Kidney glomerular epithelial cell (primary cell): ENCODE measurements at regions not wholly inside any gene's neighbourhood (a gene's known extent, or its start where the extent isn't known, plus 50 kb on each side); places are given as distances from the start of the nearest gene placed in this dataset.
"Not testable (repeated sequence)": the region's sequence is repeated elsewhere in the genome, so short reads cannot be mapped to it uniquely, and the experiment has no call there.

Experiments
- DNase-seq: peaks from one replicate; lab custom pipeline; 2025; lab: John Stamatoyannopoulos, UW

GRCh38 chrY:9118704-9119103 lies 218.6 kb upstream of the TSPY4 start:
- no peak for DNase-seq

DNA sequence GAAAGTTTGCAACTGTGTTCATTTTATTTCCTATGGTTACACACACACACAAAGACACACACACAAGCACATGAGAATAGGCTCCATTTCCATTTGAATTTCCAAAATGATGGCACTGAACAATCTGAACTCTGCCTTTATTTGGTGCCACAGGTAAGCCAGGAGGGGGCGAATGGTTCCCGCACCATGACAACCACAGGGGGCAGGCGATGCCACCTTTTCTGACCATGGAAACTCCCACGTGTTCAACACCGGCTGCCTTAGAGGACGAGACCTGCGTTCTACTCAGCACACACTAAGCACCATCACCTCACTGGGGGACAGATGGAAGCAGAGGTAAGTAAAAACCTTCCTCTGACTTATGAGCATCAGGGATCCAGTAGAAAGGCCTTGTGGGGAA lies 212.6 kb upstream of the TSPY4 start:
- no peak for DNase-seq

DNA sequence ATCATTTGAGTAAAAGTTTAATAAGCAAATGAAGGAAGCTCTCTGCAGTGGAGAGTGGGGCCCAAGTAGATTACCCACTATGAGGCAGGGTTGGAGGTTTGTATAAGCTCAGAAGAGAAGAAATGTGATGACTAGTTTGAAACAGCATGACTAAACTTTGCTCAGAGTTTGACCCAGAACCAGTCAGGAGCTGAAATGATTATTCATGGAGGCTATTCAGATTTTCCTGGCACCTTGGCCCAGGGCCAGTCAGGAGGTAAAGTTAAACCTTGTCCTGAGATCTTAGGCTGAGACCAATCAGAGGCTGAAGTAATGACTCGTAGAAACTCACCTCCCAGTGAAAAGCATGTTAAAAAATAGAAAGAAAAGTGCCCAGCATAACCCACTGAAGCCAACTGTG lies 210.7 kb upstream of the TSPY4 start:
- peak; percentile 44 for DNase-seq

- DNase-seq, result not testable (repeated sequence)
These were observed 193.9 kb upstream of the TSPY4 start for GRCh38 chrY:9143366-9143765.

- DNase-seq, result not testable (repeated sequence)
These were observed 182.7 kb upstream of the TSPY4 start for GRCh38 chrY:9154552-9154951.

- no peak for DNase-seq
These were observed 181.5 kb upstream of the TSPY4 start for GRCh38 chrY:9155721-9156120.

DNA sequence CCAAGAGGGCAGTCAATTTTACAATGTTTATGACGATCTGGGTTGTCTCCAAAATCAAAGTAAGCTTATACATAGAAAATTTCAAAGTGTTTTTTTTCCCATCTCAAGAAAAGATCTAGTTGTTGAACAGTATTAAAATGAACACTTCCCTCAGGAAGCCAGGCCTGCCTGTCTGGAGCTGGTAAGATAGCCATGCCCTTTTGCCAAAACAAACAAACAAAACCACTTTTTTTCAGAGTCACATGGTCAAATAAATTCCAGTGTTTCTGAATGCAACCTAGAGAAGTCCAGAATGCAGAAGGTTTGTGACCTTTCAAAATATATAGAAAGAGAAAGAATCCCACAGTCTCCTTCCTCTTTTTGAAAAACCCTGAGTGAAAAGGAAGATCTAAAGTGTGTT lies 178.6 kb upstream of the TSPY4 start:
- no peak for DNase-seq

- not testable (repeated sequence) for DNase-seq
These were observed 176.9 kb upstream of the TSPY4 start for GRCh38 chrY:9160331-9160730.

DNA sequence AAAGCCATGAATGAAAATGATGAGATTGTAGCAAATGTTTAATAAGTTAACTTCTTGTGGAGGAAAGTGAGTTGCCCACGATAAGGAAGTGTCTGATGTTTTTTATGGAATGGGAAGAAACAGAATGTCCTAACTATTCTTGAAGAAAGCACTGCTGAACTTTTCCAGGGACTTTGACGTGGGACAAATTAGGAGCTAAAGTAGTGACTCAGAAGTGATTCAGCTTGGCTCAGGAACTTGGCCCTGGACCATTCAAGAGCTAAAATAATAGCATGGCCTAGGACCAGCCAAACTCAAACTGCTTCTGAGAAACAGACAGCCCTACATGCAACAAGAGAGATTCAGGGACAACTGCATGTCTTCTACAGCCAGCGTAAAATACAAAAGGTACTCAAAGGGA lies 176.3 kb upstream of the TSPY4 start:
- not testable (repeated sequence) for DNase-seq

GRCh38 chrY:9161990-9162389 lies 175.3 kb upstream of the TSPY4 start:
- DNase-seq, result not testable (repeated sequence)

GRCh38 chrY:9162424-9162823 lies 174.8 kb upstream of the TSPY4 start:
- not testable (repeated sequence) for DNase-seq

DNA sequence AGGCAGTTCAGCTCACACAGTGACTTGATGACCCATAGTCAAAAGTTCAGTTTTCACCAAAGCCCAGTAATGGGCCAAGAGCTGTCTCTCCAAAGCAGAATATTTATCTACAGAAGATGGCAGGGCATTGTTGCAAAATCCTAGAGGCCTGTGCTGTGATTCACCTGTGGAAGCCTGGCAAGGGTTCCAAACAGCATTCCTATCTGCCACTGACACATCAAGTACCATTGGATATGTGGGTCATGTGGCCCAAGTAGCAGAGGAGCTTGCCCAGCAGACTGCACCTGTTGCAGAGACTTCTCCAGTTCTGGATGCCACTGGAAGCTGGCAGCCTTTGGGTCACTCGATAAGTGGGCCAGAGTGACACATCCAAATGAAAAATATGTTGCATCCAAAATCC lies 159.6 kb upstream of the TSPY4 start:
- not testable (repeated sequence) for DNase-seq

DNA sequence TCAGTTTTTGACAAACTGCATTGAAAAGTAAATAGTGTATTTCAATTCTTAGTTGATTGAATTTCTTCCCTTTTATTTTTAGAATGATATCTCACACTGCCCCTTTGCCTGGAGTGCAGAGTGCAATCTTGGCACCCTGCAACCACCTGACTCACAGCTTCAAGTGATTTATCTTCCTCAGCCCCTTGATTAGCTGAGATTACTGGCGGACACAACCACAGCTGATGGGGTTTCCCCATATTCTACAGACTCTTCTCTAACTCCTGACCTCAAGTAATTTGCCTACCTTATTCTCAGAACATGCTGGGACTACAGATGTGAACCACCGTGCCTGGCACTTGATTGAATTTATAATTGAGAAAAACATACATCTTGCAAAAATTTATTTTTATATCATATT lies 152.4 kb upstream of the TSPY4 start:
- DNase-seq, result not testable (repeated sequence)

- DNase-seq, result not testable (repeated sequence)
These were observed 130.2 kb upstream of the TSPY4 start for GRCh38 chrY:9207082-9207481.

DNA sequence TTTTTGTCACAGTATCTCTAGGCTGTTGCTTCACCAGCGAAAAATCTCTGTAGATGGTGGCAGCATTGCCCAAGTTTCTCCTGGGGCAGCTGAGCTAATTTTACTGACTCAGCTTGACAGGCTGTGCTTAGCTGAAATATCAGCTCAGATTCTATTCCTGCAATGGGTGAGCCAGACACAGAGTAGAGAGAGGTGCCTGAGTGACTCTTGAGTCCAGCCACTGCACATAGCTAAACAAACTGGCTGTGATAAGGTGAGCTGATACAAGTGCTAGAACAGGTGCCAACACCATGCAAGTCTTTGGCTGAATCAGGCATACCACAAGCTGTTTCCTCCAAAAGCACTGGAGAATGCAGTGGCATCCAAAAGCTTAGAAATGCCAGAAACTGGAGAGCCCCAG lies 110.9 kb upstream of the TSPY4 start:
- DNase-seq, result no peak

GRCh38 chrY:9257255-9257654 lies 80.0 kb upstream of the TSPY4 start:
- DNase-seq, result no peak

GRCh38 chrY:9257725-9258124 lies 79.5 kb upstream of the TSPY4 start:
- DNase-seq, result no peak

DNA sequence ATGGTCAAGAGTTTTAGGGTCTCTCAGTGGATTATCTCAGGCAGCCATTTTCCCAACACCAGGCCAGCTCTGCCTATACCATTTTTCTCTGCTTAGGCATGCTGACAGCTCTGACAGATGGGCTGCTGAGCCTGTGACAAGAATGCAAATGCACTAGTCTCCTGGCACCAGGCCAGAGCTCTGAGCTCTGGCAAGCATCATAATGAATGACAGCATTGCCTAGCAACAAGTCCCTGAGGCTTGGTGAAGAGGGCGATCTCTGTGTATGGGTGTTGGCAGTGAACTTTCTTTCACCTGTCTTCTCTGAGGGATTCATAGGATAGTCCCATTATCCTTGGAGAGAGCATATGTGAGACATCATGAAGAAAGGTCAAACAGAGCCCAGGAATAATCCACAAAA lies 77.9 kb upstream of the TSPY4 start:
- no peak for DNase-seq

DNA sequence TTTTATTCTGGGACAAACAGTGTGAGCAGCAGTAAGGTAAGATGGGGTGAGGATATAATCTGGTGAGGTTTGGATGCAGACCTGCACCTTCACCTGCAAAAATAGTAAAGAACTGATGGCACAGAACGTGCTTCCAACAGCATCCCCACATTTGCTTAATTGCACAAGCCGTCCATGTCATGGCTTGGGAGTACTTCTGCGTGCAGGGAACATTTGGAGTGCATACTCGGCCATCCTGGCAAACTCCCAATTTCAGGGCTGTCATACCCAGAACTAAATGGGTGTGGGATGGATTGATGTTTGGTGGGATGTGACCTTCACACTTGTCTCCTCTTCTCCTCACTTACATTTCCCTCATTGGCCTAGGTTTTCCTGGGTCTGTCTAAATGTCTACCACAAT lies 76.8 kb upstream of the TSPY4 start:
- DNase-seq, result no peak

GRCh38 chrY:9265551-9265950 lies 71.7 kb upstream of the TSPY4 start:
- no peak for DNase-seq

- not testable (repeated sequence) for DNase-seq
These were observed 66.9 kb upstream of the TSPY4 start for GRCh38 chrY:9270351-9270750.

GRCh38 chrY:9272847-9273246 lies 64.4 kb upstream of the TSPY4 start:
- not testable (repeated sequence) for DNase-seq

- DNase-seq, result peak; percentile 8
These were observed 58.4 kb upstream of the TSPY4 start for GRCh38 chrY:9278842-9279241.
